ENCODE measurements at regions not wholly inside any gene's neighbourhood (a gene's known extent, or its start where the extent isn't known, plus 50 kb on each side); places are given as distances from the start of the nearest gene placed in this dataset.

DNA sequence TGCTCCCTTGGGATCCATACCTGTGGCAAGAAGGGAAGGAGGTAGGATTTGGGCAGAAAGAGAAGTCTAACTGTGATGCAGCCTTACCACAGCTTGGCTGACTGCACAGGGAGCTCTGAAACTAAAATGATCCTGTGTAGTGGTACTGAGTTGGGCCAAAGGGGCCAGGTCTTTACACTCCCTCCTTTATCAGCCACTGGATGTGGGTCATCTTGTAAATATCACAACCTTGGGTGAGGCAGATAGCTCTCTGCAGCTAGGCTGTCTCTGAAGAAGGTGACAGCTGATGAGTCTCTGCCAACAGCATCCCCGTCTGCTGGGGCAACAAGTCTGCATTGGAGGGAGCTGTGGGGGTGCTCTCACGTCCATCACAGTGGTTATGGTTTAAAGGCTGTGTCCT lies 95.9 kb upstream of the CAND1 start:
- POLR2A ChIA-PET = no interaction called here
- CTCF ChIA-PET = no interaction called here

DNA sequence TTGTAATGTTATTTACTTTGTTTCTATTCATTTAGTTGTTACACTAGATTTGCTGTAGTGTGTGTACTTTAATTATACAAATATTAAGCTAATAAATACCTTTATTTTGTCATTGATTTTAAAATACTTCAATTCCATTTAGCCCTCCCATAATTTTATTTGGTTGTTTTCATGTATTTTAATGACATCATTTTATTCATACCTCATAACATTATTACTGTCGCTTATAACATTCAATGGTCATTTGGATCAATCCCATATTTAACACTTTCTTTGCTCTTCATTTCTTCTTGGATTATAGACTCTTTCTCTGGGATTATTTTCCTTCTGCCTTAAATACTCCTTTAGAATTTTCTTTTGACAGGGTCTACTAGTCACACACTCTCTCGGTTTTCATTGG lies 86.6 kb upstream of the CAND1 start:
- POLR2A ChIA-PET = no interaction called here

DNA sequence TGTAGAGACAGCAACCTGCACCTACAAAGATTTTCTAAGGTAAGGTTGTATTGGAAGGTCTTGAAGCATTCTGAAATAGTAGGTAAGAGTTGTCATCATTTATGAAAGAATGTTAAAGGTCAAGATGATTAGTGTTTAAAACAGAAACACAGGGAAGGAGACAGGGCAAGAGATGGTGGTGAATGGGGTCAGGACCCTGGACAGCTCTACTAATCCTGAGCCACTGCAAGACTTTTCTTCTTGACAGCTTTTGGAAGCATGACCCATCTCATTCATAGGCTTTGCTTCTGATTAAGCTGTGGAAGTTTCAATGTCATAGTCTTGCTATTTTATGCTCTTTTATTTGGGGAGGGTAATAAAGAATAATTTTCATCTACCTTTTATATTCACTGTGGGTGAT lies 75.5 kb upstream of the CAND1 start:
- ChIA-PET POLR2A (no interaction called here), CTCF (no interaction called here)

More for the DNA sequence above, 86.6 kb upstream of the CAND1 start:
- CTCF ChIA-PET = no interaction called here

DNA sequence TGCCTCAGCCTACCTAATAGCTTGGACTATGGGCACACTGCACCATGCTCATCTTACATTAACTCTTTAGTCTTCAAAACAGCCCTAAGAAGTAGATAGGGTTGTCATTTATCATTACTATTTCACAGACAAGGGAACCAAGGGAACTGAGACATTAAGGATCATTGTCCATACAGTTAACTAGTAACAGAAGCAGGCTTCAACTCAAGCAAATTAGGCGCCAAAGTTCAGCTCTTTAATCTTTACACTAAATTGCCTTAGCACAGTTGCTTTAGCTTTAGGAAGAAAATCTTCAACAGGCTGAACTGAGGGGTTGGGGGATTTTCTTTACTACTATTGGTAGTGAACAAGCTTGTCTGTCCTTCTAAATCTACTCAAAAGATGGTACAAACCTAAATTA lies 68.8 kb upstream of the CAND1 start:
- POLR2A ChIA-PET = no interaction called here
- CTCF ChIA-PET = no interaction called here

DNA sequence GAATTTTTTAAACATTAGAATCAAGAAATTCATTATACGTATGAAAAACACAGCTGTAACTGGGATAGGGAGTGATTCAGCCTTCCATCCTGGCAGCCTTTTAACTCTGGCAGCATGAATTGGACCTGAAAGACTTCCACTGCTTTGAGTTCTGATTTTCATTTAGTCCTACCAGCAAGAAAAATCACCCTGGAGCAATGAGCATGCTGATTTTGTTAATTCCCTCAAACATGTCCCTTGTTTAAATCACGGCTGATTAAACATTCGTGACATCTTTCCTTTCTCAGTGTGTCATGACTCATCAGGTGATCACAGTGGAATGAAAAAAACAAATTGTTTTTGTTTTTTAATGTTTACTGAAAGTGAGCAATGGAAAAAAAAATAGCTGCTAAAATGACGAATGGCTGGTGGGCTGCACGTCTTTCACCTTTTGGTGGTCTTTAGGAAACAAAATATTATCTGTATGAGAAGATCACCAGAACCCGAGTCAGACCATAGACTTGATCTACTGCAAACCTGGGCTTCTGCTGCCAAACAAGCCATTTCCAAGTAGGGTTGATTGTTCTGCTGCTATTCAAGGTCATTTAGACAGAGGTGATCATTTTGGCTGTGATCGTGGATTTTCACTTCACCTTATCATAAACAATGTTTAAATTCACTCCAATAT lies 67.0 kb upstream of the CAND1 start:
- ChIA-PET CTCF (no interaction called here), POLR2A (no interaction called here)

DNA sequence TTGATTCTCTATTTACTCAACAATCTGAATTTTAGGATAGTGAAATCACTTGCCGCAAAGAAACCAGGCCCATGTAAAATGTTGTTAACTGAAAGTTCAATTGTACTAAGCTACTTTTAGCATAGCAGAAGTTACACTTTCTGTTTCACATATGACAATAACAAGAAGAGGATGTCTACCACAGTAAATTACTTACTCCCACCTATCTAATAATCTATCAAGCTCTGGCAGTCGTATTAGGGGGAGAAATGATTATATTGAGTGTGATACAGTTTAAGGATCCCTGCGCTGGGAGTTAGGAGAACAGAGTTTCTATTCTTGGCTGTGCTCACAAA lies 66.5 kb upstream of the CAND1 start:
- CTCF ChIA-PET = no interaction called here
- POLR2A ChIA-PET = no interaction called here

DNA sequence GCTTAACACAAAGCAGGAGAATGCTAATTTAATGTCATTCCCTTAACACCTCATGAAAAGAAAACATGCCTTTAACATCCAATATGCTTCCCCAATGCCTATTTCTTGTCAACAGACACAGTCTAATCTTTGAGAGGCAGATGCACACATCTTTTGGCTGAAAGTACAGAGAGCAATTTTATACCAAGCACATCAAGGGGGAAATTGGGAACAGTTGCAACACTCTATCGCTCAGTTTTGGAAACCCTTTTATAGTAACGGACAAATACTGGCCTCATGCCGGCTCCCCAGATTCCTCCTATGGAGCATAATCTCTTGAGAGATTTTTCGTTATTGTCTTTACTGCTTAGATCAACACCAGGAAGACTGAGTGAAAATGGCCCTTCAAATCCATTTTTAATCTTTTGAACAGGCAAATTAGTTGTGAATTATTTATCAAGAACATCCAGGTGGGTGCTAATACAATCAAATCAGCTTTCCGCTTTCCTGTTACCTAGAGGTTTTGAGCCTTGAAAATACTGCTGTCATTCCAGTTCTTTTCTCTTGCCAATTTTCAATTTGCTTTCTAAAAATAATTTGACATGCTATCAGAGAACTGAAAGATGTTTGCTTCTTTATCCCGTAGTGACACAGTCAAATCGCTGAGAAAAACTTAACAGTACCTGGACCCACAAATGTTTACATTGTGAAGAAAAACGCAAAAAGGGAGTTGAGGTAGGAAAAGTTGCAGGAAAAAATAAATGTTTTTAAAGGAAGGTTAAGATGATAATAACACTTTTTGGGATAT lies 60.7 kb upstream of the CAND1 start:
- POLR2A ChIA-PET = no interaction called here
- CTCF ChIA-PET = no interaction called here

DNA sequence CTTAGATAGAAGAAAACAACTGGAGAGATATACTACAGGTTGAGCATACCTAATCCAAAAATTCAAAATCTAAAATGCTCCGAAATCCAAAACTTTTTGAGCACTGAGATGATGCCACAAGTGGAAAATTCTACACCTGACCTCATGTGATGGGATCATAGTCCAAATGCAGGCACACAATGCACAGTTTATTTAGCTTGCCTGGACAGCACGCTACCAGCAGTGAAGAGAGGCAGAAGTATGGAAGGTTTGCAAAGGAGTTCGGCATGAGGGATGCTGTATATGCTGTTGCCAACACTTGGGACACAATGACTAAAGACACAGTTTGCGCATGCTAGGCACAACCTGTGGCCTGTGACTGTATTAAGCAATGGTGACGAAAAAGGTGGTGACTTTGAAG lies 58.1 kb upstream of the CAND1 start:
- ChIA-PET POLR2A (no interaction called here), CTCF (interaction anchor here (0.7 kb wide), 1 partner anchor 138 kb away, joined by 3 read pairs; no protein-coding TSS in a partner anchor)

DNA sequence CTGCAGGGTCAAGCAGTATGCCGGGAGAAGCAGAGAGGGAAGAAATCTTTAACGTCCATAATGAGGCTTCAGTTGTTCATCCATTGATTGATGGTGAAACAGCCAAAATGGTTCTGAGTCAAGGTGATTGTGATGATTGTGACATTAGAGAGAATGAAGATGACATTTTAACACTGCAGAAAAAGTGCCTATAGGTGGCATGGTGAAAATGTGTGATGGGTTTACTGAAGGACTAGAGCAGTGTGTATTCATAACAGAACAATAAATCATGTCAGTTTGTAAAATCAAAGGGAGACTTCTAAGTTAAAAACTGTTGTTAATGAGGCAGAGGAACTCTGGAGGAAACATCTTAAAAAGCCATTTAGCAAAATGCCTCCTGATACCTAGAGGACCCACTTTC lies 57.7 kb upstream of the CAND1 start:
- CTCF ChIA-PET = no interaction called here
- POLR2A ChIA-PET = no interaction called here

DNA sequence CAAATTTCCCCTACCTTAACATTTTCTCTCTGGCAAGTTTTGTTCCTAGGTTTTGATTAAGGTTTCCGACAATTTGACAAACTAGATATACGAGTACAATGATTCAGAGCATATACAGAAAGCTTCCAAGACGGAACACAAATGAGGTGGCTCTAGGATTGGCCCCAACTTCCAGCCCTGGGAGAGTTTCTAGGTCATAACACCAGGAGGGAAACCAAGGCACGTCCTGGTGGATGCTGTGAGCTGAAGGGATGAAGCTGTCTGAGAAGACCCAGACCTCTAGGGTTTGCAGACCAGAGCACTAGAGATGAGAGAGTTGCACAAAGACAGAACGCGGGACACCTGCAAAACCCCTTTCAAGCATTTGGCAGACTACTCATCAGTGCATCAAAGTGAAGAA lies 51.5 kb upstream of the CAND1 start:
- CTCF ChIA-PET = no interaction called here
- POLR2A ChIA-PET = no interaction called here
